ENCODE measurements at regions not wholly inside any gene's neighbourhood (a gene's known extent, or its start where the extent isn't known, plus 50 kb on each side); places are given as distances from the start of the nearest gene placed in this dataset.
"Not testable (repeated sequence)": the region's sequence is repeated elsewhere in the genome, so short reads cannot be mapped to it uniquely, and the experiment has no call there.

- Histone ChIP-seq H3K9me3 (no peaks in the 10 kb centered on the region), H3K27ac (no peak overlapping the region), H3K4me3 (replicated peaks in 1 of 3) (no peak overlapping the region), H3K4me1 (peaks cover 13 to 21% of the 10 kb centered on the region in 2 donors), H3K36me3 (no peaks in the 10 kb centered on the region), H3K27me3 (no peaks in the 10 kb centered on the region)
- DNase-seq, result no peak
- 95 to 96% methylated on average over 6 of the region's 6 CpGs for WGBS, 2 donors
- TF ChIP-seq POLR2A (IDR thresholded peaks at IDR 0.05), result no peak
- TF ChIP-seq CTCF (IDR thresholded peaks at IDR 0.05), result no peak
- intact Hi-C loops (cut with DNase I), result no loop called here
Measured at GRCh38 chr4:183816077-183816476, 89.0 kb upstream of the STOX2 start.

GRCh38 chr4:183816882-183817509 lies 88.1 kb upstream of the STOX2 start:
- 36 to 55% methylated on average over 9 of the region's 9 CpGs for WGBS, 2 donors
- intact Hi-C loops (cut with DNase I), result no loop called here

GRCh38 chr4:183818591-183818990 lies 86.5 kb upstream of the STOX2 start:
- intact Hi-C loops (cut with DNase I); DNase-seq; H3K9me3 ChIP-seq; H3K4me3 ChIP-seq (replicated peaks in 1 of 3); H3K27me3 ChIP-seq; H3K36me3 ChIP-seq: not testable (repeated sequence)
- Histone ChIP-seq H3K4me1 (peaks cover 13 to 21% of the 10 kb centered on the region in 2 donors), H3K27ac (peak overlapping the region in 1 of 3 donors; percentile 39)
- WGBS, 2 donors, result 94% methylated on average over 15 to 23 of the region's 30 CpGs

More at GRCh38 chr4:183816882-183817509, 88.1 kb upstream of the STOX2 start:
- DNase-seq, result peak; percentile 42 to 57
- Histone ChIP-seq H3K27me3 (no peaks in the 10 kb centered on the region), H3K4me1 (peaks cover 13 to 21% of the 10 kb centered on the region in 2 donors), H3K9me3 (no peaks in the 10 kb centered on the region), H3K27ac (peak overlapping the region in 2 of 3 donors; percentile 40 to 58), H3K4me3 (replicated peaks in 1 of 3) (no peak overlapping the region), H3K36me3 (no peaks in the 10 kb centered on the region)
- TF ChIP-seq CTCF (IDR thresholded peaks at IDR 0.05), result peak in 2 of 6 experiments; percentile 20 to 46
- no peak for TF ChIP-seq POLR2A (IDR thresholded peaks at IDR 0.05)

- peaks cover 20 to 21% of the 10 kb centered on the region in 2 donors for H3K4me1 ChIP-seq
- no peaks in the 10 kb centered on the region for H3K36me3 ChIP-seq
- H3K27ac ChIP-seq, result no peak overlapping the region
- no peak for DNase-seq
- 80 to 85% methylated on average over 10 of the region's 10 CpGs for WGBS, 2 donors
- no peak overlapping the region for H3K4me3 ChIP-seq (replicated peaks in 1 of 3)
- TF ChIP-seq CTCF (IDR thresholded peaks at IDR 0.05), result no peak
- TF ChIP-seq POLR2A (IDR thresholded peaks at IDR 0.05), result no peak
- H3K27me3 ChIP-seq, result no peaks in the 10 kb centered on the region
- H3K9me3 ChIP-seq, result no peaks in the 10 kb centered on the region
- intact Hi-C loops (cut with DNase I), result no loop called here
Measured at GRCh38 chr4:183821076-183821853, 83.8 kb upstream of the STOX2 start.

GRCh38 chr4:183823434-183823833 lies 81.7 kb upstream of the STOX2 start:
- DNase-seq, result peak in 1 of 2 donors; percentile 17
- TF ChIP-seq CTCF (IDR thresholded peaks at IDR 0.05) (no peak), POLR2A (IDR thresholded peaks at IDR 0.05) (no peak)
- H3K4me3 ChIP-seq (replicated peaks in 1 of 3), result no peak overlapping the region
- intact Hi-C loops (cut with DNase I), result no loop called here
- H3K4me1 ChIP-seq, result peaks cover 12 to 13% of the 10 kb centered on the region in 2 donors
- H3K36me3 ChIP-seq, result no peaks in the 10 kb centered on the region
- H3K27me3 ChIP-seq, result no peaks in the 10 kb centered on the region
- no peaks in the 10 kb centered on the region for H3K9me3 ChIP-seq
- 73 to 74% methylated on average over 7 of the region's 7 CpGs for WGBS, 2 donors
- H3K27ac ChIP-seq, result no peak overlapping the region

All from thyroid gland (tissue), 4 donors.